Activated CD4-positive, CD25-positive, alpha-beta regulatory T cell treated with anti-CD3 and anti-CD28 coated beads, Interleukin-2, amount 50 U/mL, for 16 hours (primary cell): ENCODE measurements at regions not wholly inside any gene's neighbourhood (a gene's known extent, or its start where the extent isn't known, plus 50 kb on each side); places are given as distances from the start of the nearest gene placed in this dataset.
"Not testable (repeated sequence)": the region's sequence is repeated elsewhere in the genome, so short reads cannot be mapped to it uniquely, and the experiment has no call there.

Experiments
- DNase-seq: peaks from one replicate; pipeline ENCODE4 v3.0.0-alpha.2; 2020; ENCODE audit warnings: low read depth, low spot score

DNA sequence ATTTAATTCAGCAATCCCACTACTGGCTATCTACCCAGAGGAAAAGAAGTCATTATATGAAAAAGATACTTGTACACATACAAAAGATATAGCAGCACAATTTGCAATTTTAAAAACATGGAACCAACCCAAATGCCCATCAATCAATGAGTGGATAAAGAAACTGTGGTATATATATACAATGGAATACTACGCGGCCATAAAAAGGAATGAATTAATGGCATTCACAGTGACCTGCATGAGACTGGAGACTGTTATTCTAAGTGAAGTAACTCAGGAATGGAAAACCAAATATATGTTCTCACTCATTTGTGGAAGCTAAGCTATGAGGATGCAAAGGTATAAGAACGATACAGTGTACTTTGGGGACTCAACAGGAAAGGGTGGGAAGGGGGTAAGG, 102.8 kb upstream of the KCNMA1 start:
- not testable (repeated sequence) for DNase-seq

DNA sequence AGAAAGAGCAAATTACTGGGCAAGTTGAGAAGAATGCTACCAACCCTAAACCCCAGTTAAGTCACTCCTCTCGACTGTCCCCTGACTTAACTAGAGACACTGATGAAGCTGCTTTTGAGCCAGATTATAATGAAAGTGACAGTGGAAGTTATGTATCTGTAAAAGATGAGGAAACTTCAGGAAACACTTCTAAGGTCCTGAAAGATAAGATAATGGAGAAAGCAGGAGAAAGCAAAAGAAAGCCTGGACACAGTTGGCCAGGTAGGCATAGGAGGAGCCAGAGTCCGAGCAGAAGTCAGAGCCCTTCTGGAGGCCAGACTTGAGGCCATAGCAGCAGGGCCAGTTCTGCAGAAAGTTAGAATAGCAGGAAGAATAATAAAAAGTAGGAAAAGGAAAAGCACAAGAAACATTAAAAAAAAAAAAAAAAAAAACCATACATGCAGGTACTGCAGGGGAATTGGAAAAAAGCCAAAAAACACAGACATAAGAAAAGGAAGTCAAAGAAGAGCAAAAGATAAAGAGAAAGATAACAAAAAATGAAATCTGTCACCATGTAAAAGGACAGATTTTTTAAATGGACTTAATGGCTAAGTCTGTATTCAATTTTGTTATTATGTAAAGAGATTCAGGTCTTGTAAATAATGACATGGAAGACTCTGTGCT, 101.0 kb upstream of the KCNMA1 start:
- DNase-seq = no peak

DNA sequence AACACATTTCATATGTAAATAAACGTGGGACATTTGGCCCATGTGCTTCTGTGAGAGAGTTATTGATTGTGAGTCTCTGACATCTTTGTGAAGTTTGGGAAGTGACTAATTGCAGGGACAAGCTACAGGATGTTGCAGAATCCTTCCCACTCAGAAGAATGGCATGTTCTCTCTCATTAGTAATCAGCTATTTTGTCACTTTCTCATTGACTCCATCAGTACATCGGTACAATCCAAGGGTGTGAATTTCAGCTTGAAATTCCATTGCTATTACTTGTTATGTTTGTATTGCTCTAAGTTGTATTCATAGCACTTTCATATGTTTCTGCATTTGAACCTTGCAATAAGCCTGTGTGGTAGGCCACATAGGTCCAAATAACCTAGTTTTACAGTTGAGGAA, 100.0 kb upstream of the KCNMA1 start:
- no peak for DNase-seq

DNA sequence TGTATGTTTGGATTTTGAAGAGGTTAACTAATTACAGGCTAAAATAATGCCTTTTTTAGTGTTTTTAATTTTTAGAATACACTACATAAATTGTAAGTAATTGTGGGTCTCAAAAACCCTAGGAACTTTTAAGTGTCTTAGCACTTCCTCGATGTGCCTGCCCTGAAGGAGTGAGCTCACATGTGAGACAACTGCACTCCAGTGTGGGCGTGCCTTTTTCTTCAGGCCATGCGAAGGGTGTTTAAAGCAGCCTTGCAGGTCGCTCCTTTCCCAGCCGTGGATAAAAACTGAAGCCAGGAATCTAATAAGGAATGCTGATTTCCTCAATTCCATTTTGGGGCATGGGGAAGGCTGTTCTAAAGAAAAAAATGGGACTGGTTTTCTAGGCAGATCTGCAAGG, 97.5 kb upstream of the KCNMA1 start:
- DNase-seq = not testable (repeated sequence)

DNA sequence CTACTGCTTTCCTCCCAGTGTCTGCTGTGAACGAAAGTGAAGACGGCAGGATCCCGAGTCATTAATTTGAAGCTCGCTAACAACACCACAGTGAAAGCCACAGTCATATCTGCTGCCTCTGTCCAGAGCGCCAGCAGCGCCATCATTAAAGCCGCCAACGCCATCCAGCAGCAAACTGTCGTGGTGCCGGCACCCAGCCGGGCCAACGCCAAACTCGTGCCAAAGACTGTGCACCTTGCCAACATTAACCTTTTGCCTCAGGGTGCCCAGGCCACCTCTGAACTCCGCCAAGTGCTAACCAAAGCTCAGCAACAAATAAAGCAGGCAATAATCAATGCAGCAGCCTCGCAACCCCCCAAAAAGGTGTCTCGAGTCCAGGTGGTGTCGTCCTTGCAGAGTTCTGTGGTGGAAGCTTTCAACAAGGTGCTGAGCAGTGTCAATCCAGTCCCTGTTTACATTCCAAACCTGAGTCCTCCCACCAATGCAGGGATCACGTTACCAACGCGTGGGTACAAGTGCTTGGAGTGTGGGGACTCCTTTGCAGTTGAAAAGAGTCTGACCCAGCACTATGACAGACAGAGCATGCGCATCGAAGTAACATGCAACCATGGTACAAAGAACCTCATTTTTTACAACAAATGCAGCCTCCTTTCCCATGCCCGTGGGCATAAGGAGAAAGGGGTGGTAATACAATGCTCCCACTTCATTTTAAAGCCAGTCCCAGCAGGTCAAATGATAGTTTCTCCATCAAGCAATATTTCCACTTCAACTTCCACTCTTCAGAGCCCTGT, 94.8 kb upstream of the KCNMA1 start:
- DNase-seq = no peak

- no peak for DNase-seq
Measured at GRCh38 chr10:77727481-77727880, 89.9 kb upstream of the KCNMA1 start.

DNA sequence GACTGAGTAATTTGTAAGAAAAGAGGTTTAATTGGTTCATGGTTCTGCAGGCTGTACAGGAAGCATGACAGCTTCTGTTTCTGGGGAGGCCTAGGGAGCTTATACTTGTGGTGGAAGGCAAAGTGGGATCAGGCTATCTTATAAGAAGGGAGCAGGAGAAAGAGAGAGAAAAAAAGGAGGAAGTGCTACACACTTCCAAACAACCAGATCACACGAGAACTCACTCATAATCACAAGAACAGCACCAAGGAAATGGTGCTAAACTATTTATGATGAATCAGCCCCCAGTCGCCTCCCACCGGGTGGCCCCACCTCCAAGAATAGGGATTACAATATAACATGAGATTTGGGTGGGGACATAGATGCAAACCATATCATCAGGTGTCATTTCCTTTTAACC, 89.1 kb upstream of the KCNMA1 start:
- DNase-seq = no peak

DNA sequence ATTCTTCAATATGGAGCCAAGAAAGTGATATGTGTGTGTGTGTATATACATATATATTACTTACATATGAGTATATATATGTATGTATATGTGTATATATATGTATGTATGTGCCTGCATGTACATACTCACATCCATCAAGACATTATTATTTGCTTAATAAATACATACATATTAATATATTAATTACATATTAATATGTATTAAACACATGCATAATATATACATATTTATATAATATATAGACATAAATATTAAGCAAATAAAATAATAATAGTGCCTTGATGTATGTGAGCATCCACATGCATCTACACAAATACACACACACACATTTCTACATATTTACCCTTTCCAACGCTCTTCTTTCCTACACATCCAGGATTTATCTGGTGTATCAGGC, 88.7 kb upstream of the KCNMA1 start:
- no peak for DNase-seq

DNA sequence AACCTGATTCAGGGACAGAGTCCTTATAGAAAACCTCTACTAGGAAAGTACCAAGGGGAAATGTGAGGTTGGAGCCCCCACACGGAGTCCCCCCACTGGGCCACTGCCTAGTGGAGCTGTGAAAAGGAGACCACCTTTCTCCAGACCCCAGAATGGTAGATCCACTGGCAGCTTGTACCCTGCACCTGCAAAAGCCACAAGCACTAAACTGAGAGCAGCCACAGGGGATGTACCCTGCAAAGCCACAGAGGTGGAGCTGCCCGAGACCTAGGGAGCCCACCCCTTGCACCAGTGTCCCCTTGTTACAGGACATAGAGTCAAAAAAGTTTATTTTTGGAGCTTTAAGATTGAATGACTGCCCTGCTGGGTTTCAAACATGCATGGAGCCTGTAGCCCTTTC, 87.2 kb upstream of the KCNMA1 start:
- DNase-seq = no peak

GRCh38 chr10:77723376-77723775, 85.8 kb upstream of the KCNMA1 start:
- no peak for DNase-seq

- DNase-seq = not testable (repeated sequence)
Measured at GRCh38 chr10:77722956-77723355, 85.3 kb upstream of the KCNMA1 start.

GRCh38 chr10:77721815-77722214, 84.2 kb upstream of the KCNMA1 start:
- DNase-seq = no peak

GRCh38 chr10:77718957-77719356, 81.3 kb upstream of the KCNMA1 start:
- DNase-seq = no peak

DNA sequence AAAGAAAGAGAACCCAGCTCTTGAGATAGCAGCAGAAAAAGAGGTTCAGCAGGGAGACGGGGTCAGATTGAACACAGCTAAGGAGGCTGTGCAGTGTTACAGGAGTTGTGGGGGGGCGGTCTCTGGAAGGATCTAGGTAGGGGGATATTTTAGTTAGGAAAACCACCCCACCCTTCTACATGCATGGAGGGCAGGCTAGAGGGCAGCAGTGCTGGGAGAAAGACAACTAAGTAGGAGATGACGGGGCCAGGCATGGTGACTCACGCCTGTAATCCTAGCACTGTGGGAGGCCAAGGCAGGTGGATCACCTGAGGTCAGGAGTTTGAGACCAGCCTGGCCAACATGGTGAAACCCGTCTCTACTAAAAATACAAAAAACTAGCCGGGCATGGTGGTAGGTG, 80.7 kb upstream of the KCNMA1 start:
- DNase-seq = not testable (repeated sequence)

DNA sequence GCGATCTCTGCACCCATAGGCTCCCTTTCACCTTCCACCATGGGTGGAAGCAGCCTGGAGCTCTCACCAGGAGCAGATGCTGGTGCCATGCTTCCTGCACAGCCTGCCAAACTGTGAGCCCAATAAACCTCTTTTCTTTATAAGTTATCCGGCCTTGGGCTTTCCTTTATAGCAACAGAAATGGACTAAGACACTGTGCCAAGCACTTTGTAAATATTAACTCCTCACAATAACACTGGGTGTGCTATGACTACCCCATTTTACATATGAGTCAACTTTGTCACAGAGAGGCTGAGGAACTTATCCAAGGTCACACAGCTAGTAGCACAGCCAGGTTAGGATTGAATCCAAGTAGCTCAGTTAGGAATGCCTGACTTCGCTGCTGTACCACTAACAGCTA, 79.7 kb upstream of the KCNMA1 start:
- DNase-seq = no peak

GRCh38 chr10:77716458-77717317, 79.1 kb upstream of the KCNMA1 start:
- no peak for DNase-seq

DNA sequence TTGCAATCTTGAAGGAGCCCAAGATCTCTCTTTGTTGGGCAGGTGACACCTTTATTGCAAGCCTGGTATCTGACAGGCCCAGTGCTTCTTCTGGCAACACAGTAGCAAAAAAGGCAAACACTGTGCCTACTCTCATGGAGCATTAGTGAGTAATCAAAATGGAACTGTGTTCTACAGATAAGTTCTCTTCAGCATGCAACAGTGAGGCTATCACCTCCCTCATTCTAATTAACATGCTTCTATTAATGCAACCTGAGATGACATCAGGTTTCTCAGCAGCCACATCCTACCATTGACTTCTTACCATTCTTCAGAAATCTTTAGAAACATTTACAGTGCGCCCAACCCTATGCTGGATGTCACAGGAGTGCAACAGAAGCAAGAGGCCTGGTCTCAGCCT, 77.9 kb upstream of the KCNMA1 start:
- DNase-seq = no peak

DNA sequence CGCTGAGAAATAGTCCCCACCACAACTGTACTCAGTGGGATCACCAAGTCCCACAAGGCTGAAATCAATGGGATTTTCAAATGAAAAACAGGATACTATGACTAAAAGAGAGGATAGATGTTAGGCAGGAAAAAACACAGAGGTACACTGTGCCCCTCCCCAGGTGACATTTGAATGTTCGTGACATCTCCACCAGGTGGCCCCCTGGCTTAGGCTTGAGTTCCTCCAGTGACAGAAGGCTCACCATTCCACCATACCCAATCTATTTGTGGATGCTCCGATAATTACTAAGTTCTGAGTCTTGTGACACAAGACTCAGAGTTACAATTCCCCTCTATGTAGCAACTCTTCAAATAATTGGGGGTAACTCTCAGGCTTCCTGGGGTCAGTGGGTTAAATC, 77.5 kb upstream of the KCNMA1 start:
- DNase-seq = no peak

DNA sequence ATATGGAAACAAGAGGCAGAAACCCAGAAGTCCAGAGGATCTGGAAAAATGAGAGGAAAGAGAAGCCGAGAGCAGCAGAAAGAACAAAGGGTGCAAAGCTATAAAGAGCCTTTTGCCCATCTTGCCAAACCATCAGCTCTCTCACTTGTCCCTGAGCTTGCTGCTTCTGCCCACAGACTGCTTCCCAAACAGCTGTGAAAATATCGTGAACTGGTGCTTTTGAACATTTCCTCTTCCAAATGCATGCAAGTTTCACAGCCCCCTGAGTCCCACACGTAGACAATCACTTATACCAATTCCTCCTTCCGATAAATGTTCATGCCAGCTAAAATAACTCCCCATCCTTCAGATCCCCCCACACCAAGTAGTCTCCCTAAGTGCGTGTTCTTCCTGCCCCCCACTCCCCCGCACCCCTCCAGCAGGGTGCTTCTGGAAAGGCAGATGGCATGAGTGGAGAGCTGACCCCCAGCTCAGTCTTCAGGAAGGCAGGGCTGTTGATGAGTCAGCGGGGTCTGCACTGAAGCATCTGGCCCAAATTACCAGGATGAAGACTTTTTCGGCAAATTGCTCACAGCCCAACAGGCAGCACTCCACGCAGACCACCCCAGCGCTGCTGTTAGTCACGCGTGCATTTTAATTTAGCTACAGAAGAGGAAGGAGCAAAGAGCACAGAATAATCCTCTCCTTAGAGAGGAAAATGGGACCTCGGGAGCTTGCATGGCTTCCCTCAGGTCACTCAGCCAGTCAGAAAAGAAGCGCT, 76.1 kb upstream of the KCNMA1 start:
- DNase-seq = no peak

GRCh38 chr10:77712207-77712606, 74.6 kb upstream of the KCNMA1 start:
- no peak for DNase-seq

DNA sequence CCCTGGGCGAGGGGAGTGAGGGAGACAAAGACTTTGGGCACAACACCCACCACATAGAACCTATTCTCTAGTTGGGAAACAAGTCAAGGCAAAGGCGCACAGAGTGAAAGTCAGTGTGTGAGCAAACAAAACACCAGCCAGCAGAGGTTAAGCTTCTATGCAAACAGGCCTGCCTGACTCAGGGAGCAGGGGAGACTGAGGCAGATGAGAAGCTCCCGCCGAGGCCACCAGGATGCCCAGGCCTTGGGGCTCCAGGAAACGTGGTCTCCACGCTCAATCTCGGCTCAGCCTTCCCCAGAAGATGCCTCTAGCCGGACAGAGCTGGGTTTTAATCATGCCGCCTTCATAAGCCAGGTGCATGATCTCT, 74.1 kb upstream of the KCNMA1 start:
- DNase-seq = no peak
